ENCODE measurements at regions not wholly inside any gene's neighbourhood (a gene's known extent, or its start where the extent isn't known, plus 50 kb on each side); places are given as distances from the start of the nearest gene placed in this dataset.
"Not testable (repeated sequence)": the region's sequence is repeated elsewhere in the genome, so short reads cannot be mapped to it uniquely, and the experiment has no call there.

- H3K27ac Mint-ChIP-seq (ENCODE audit: unreplicated experiment) = no peak overlapping the region
- no peaks in the 10 kb centered on the region for H3K36me3 Mint-ChIP-seq (ENCODE audit: low read depth)
- H3K4me3 Mint-ChIP-seq = no peak overlapping the region
- DNase-seq (ENCODE audit: low read depth, low spot score) = no peak
- peaks cover 2% of the 10 kb centered on the region for H3K9me3 Mint-ChIP-seq
- no peaks in the 10 kb centered on the region for H3K4me1 Mint-ChIP-seq
- peaks cover 36% of the 10 kb centered on the region for H3K27me3 Mint-ChIP-seq (ENCODE audit: low read depth)
- TF ChIP-seq CTCF (conservative IDR thresholded peaks at IDR 0.05) = no peak
These were observed 93.4 kb downstream of the SHANK2 start for GRCh38 chr11:71158936-71159335.

- not testable (repeated sequence) for H3K36me3 Mint-ChIP-seq (ENCODE audit: low read depth); H3K9me3 Mint-ChIP-seq; H3K4me3 Mint-ChIP-seq; H3K27ac Mint-ChIP-seq (ENCODE audit: unreplicated experiment); DNase-seq (ENCODE audit: low read depth, low spot score); H3K4me1 Mint-ChIP-seq
- H3K27me3 Mint-ChIP-seq (ENCODE audit: low read depth) = peaks cover 48% of the 10 kb centered on the region
These were observed 94.7 kb downstream of the SHANK2 start for GRCh38 chr11:71157676-71158075.

- no peak for DNase-seq (ENCODE audit: low read depth, low spot score)
- Mint-ChIP-seq H3K4me3 (no peak overlapping the region), H3K27ac (ENCODE audit: unreplicated experiment) (no peak overlapping the region), H3K36me3 (ENCODE audit: low read depth) (no peaks in the 10 kb centered on the region), H3K4me1 (peaks cover 12% of the 10 kb centered on the region), H3K27me3 (ENCODE audit: low read depth) (peaks cover 56% of the 10 kb centered on the region), H3K9me3 (no peaks in the 10 kb centered on the region)
- TF ChIP-seq CTCF (conservative IDR thresholded peaks at IDR 0.05) = no peak
These were observed 96.1 kb downstream of the SHANK2 start for GRCh38 chr11:71156301-71156700.

GRCh38 chr11:71155846-71156245 is 96.5 kb downstream of the SHANK2 start:
- Mint-ChIP-seq H3K27ac (ENCODE audit: unreplicated experiment) (no peak overlapping the region), H3K27me3 (ENCODE audit: low read depth) (peaks cover 54% of the 10 kb centered on the region), H3K9me3 (no peaks in the 10 kb centered on the region), H3K36me3 (ENCODE audit: low read depth) (no peaks in the 10 kb centered on the region), H3K4me3 (no peak overlapping the region), H3K4me1 (peaks cover 12% of the 10 kb centered on the region)
- TF ChIP-seq CTCF (conservative IDR thresholded peaks at IDR 0.05) = no peak
- no peak for DNase-seq (ENCODE audit: low read depth, low spot score)

GRCh38 chr11:71154261-71154805 is 98.0 kb downstream of the SHANK2 start:
- Mint-ChIP-seq H3K36me3 (ENCODE audit: low read depth) (no peaks in the 10 kb centered on the region), H3K27ac (ENCODE audit: unreplicated experiment) (no peak overlapping the region), H3K4me3 (no peak overlapping the region), H3K4me1 (peaks cover 12% of the 10 kb centered on the region), H3K27me3 (ENCODE audit: low read depth) (peaks cover 60% of the 10 kb centered on the region), H3K9me3 (no peaks in the 10 kb centered on the region)
- no peak for DNase-seq (ENCODE audit: low read depth, low spot score)
- no peak for TF ChIP-seq CTCF (conservative IDR thresholded peaks at IDR 0.05)

GRCh38 chr11:71153005-71153390 is 99.4 kb downstream of the SHANK2 start:
- peaks cover 69% of the 10 kb centered on the region for H3K27me3 Mint-ChIP-seq (ENCODE audit: low read depth)
- no peaks in the 10 kb centered on the region for H3K36me3 Mint-ChIP-seq (ENCODE audit: low read depth)
- TF ChIP-seq CTCF (conservative IDR thresholded peaks at IDR 0.05) = no peak
- H3K4me3 Mint-ChIP-seq = no peak overlapping the region
- peaks cover 12% of the 10 kb centered on the region for H3K4me1 Mint-ChIP-seq
- no peaks in the 10 kb centered on the region for H3K9me3 Mint-ChIP-seq
- no peak overlapping the region for H3K27ac Mint-ChIP-seq (ENCODE audit: unreplicated experiment)
- DNase-seq (ENCODE audit: low read depth, low spot score) = no peak

- DNase-seq (ENCODE audit: low read depth, low spot score); H3K4me3 Mint-ChIP-seq; H3K9me3 Mint-ChIP-seq; H3K36me3 Mint-ChIP-seq (ENCODE audit: low read depth); H3K27ac Mint-ChIP-seq (ENCODE audit: unreplicated experiment): not testable (repeated sequence)
- Mint-ChIP-seq H3K4me1 (peaks cover 12% of the 10 kb centered on the region), H3K27me3 (ENCODE audit: low read depth) (peaks cover 66% of the 10 kb centered on the region)
These were observed 99.9 kb downstream of the SHANK2 start for GRCh38 chr11:71152312-71153004.

All from neural crest cell (in vitro differentiated cells).